ENCODE measurements at regions not wholly inside any gene's neighbourhood (a gene's known extent, or its start where the extent isn't known, plus 50 kb on each side); places are given as distances from the start of the nearest gene placed in this dataset.

GRCh38 chr3:56867671-56868070 lies 65.9 kb upstream of the ARHGEF3 start:
- DNase-seq (ENCODE audit: low spot score in 2 of 2) (no peak), ATAC-seq (no peak)
- peaks cover 6% of the 10 kb centered on the region for H3K36me3 Mint-ChIP-seq
- peaks cover 45% of the 10 kb centered on the region for H3K4me1 Mint-ChIP-seq
- no peak overlapping the region for H3K27ac Mint-ChIP-seq
- H3K9me3 Mint-ChIP-seq: peaks cover 3% of the 10 kb centered on the region
- no peak overlapping the region for H3K4me3 Mint-ChIP-seq

DNA sequence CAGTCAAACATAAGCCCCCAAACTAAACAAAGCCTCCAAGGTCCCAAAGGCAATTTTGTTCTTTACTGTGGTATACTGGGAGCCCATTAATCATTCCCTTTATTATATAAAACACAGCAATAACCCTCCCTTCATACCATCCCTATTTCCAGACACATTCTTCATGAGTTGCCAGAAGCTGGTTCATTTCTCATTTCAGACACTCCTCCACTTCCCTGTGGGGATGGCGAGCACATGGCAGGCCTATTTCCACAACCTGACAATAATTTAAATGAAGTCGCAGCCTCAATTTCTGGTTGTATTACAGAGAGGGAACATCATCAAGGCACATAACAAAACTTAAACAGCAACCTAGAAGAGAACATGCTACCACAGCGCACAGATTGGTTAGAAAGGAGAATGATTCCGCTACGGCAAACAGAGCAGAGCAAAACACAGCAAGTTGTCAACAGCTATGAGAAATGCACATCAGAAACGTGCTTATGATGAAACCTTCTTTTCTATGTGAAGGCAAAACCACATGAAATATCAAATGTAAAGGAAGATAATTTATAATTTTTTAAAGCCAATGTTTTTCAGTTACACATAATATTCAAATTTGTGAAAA lies 63.3 kb upstream of the ARHGEF3 start:
- peaks cover 3% of the 10 kb centered on the region for H3K9me3 Mint-ChIP-seq
- H3K4me3 Mint-ChIP-seq: no peak overlapping the region
- no peak for ATAC-seq
- peaks cover 66% of the 10 kb centered on the region for H3K4me1 Mint-ChIP-seq
- DNase-seq (ENCODE audit: low spot score in 2 of 2): no peak
- no peak overlapping the region for H3K27ac Mint-ChIP-seq
- peaks cover 7% of the 10 kb centered on the region for H3K36me3 Mint-ChIP-seq

- DNase-seq (ENCODE audit: low spot score in 2 of 2) (no peak), ATAC-seq (peak; percentile 86)
- peak overlapping the region; percentile 13 for H3K27ac Mint-ChIP-seq
- peaks cover 3% of the 10 kb centered on the region for H3K9me3 Mint-ChIP-seq
- peak overlapping the region; percentile 31 for H3K4me3 Mint-ChIP-seq
- H3K36me3 Mint-ChIP-seq: peaks cover 7% of the 10 kb centered on the region
- peaks cover 64% of the 10 kb centered on the region for H3K4me1 Mint-ChIP-seq
Measured at GRCh38 chr3:56864090-56864489, 62.3 kb upstream of the ARHGEF3 start.

GRCh38 chr3:56862352-56863062 lies 60.8 kb upstream of the ARHGEF3 start:
- DNase-seq (ENCODE audit: low spot score in 2 of 2) (peak in 1 of 2 donors; percentile 58), ATAC-seq (peak; percentile 90)
- H3K4me1 Mint-ChIP-seq: peaks cover 68% of the 10 kb centered on the region
- peaks cover 3% of the 10 kb centered on the region for H3K9me3 Mint-ChIP-seq
- peak overlapping the region; percentile 29 for H3K27ac Mint-ChIP-seq
- peaks cover 7% of the 10 kb centered on the region for H3K36me3 Mint-ChIP-seq
- H3K4me3 Mint-ChIP-seq: peak overlapping the region; percentile 31

- Mint-ChIP-seq H3K4me3 (peak overlapping the region; percentile 41), H3K9me3 (peaks cover 3% of the 10 kb centered on the region), H3K27ac (peak overlapping the region; percentile 51), H3K36me3 (peaks cover 7% of the 10 kb centered on the region), H3K4me1 (peaks cover 73% of the 10 kb centered on the region)
- no peak for ATAC-seq
- no peak for DNase-seq (ENCODE audit: low spot score in 2 of 2)
Measured at GRCh38 chr3:56861511-56861910, 59.8 kb upstream of the ARHGEF3 start.

DNA sequence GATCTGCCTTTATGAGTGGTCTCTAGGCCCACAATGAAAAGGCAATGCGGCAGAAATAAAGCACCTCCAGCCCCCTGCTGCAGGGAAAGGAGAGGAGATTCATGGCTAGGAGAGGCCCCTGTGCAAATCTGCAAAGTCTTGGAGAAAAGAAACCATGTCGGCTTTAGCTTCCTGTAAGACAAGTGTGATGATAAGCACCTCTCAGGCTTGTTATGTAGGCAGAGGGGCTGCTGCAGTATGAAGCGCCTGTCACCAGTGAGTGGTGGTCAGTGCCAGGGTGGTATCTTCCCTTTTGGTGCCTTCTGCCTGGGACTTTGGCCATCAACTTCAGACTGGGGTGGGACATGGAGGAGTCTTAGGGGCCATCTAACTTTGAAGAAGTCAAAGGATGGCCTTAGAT lies 59.2 kb upstream of the ARHGEF3 start:
- Mint-ChIP-seq H3K36me3 (peaks cover 7% of the 10 kb centered on the region), H3K9me3 (peaks cover 3% of the 10 kb centered on the region), H3K4me1 (peaks cover 76% of the 10 kb centered on the region), H3K4me3 (peak overlapping the region; percentile 41), H3K27ac (peak overlapping the region; percentile 51)
- DNase-seq (ENCODE audit: low spot score in 2 of 2) (no peak), ATAC-seq (no peak)

DNA sequence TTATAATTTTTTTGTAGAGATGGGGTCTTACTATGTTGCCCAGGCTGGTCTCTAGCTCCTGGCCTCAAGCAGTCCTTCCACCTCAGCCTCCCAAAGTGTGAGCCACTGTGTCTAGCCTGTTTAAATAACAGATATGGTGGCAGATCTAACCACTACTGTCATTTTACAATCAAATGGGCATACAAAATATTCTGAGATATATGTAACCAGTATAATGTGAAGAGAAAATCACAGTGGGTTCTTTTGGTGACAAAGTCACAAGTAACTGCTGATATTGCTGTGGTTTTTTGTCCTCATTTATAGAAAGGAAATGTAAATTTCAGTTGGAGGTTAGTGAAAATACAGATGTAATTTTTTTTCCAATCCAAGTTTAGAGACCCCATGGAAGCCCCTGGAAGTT lies 58.6 kb upstream of the ARHGEF3 start:
- DNase-seq (ENCODE audit: low spot score in 2 of 2) (no peak), ATAC-seq (no peak)
- H3K9me3 Mint-ChIP-seq: peaks cover 3% of the 10 kb centered on the region
- H3K36me3 Mint-ChIP-seq: peaks cover 7% of the 10 kb centered on the region
- peak overlapping the region; percentile 51 for H3K27ac Mint-ChIP-seq
- H3K4me1 Mint-ChIP-seq: peaks cover 79% of the 10 kb centered on the region
- H3K4me3 Mint-ChIP-seq: peak overlapping the region; percentile 41

- no peak overlapping the region for H3K4me3 Mint-ChIP-seq
- no peaks in the 10 kb centered on the region for H3K9me3 Mint-ChIP-seq
- DNase-seq (ENCODE audit: low spot score in 2 of 2): no peak
- H3K27ac Mint-ChIP-seq: no peak overlapping the region
- H3K4me1 Mint-ChIP-seq: peaks cover 67% of the 10 kb centered on the region
- no peak for ATAC-seq
- peaks cover 7% of the 10 kb centered on the region for H3K36me3 Mint-ChIP-seq
Measured at GRCh38 chr3:56858331-56858730, 56.6 kb upstream of the ARHGEF3 start.

GRCh38 chr3:56857178-56857577 lies 55.4 kb upstream of the ARHGEF3 start:
- no peak overlapping the region for H3K4me3 Mint-ChIP-seq
- no peaks in the 10 kb centered on the region for H3K9me3 Mint-ChIP-seq
- no peak overlapping the region for H3K27ac Mint-ChIP-seq
- peaks cover 55% of the 10 kb centered on the region for H3K4me1 Mint-ChIP-seq
- DNase-seq (ENCODE audit: low spot score in 2 of 2) (no peak), ATAC-seq (no peak)
- no peaks in the 10 kb centered on the region for H3K36me3 Mint-ChIP-seq

- no peaks in the 10 kb centered on the region for H3K9me3 Mint-ChIP-seq
Measured at GRCh38 chr3:56856752-56857151, 55.0 kb upstream of the ARHGEF3 start.

DNA sequence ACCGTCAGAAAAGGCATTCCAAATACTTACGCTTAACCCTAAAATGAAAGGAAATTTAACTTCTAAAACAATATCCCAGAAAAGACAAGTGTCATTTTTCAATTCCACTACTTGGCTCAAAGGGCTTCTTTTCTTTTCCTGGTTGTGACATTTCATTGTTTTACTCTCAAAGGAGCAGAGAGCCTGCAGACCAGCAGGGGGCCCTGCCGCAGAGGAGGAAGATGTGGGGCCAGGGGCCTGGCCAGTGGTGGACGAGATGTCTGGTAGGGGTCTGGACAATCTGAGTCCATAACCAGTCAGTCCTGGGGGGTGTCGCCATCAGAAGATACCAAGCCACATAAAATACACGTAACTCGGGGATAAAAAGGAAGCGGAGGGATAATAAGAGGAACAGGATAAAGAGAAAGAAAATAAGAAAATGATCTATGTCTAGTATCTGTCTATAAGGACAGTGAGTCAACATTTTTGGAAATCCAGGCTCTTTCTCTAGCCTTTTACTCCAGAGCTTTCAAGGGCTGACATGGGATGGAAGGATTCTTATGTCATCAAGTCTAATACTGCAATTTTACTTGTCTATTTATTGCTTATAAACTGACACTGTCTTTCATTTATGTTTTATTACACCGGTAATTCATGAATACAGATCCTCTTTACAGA lies 54.2 kb upstream of the ARHGEF3 start:
- no peaks in the 10 kb centered on the region for H3K9me3 Mint-ChIP-seq
- peaks cover 43% of the 10 kb centered on the region for H3K4me1 Mint-ChIP-seq
- H3K4me3 Mint-ChIP-seq: no peak overlapping the region
- DNase-seq (ENCODE audit: low spot score in 2 of 2): peak; percentile 18 to 61
- peak overlapping the region; percentile 23 for H3K27ac Mint-ChIP-seq
- no peaks in the 10 kb centered on the region for H3K36me3 Mint-ChIP-seq
- peak; percentile 65 for ATAC-seq

More at GRCh38 chr3:56856752-56857151, 55.0 kb upstream of the ARHGEF3 start:
- Mint-ChIP-seq H3K4me1 (peaks cover 51% of the 10 kb centered on the region), H3K4me3 (no peak overlapping the region), H3K36me3 (no peaks in the 10 kb centered on the region), H3K27ac (no peak overlapping the region)
- no peak for ATAC-seq
- DNase-seq (ENCODE audit: low spot score in 2 of 2): no peak

GRCh38 chr3:56854856-56855611 lies 53.3 kb upstream of the ARHGEF3 start:
- no peak for ATAC-seq
- no peak for DNase-seq (ENCODE audit: low spot score in 2 of 2)
- no peaks in the 10 kb centered on the region for H3K9me3 Mint-ChIP-seq
- no peak overlapping the region for H3K4me3 Mint-ChIP-seq
- no peak overlapping the region for H3K27ac Mint-ChIP-seq
- H3K4me1 Mint-ChIP-seq: peaks cover 34% of the 10 kb centered on the region
- H3K36me3 Mint-ChIP-seq: no peaks in the 10 kb centered on the region

GRCh38 chr3:56851966-56852884 lies 50.5 kb upstream of the ARHGEF3 start:
- H3K4me3 Mint-ChIP-seq: no peak overlapping the region
- peaks cover 24% of the 10 kb centered on the region for H3K4me1 Mint-ChIP-seq
- ATAC-seq (no peak), DNase-seq (ENCODE audit: low spot score in 2 of 2) (no peak)
- H3K9me3 Mint-ChIP-seq: no peaks in the 10 kb centered on the region
- H3K36me3 Mint-ChIP-seq: no peaks in the 10 kb centered on the region
- no peak overlapping the region for H3K27ac Mint-ChIP-seq
